ENCODE measurements at regions not wholly inside any gene's neighbourhood (a gene's known extent, or its start where the extent isn't known, plus 50 kb on each side); places are given as distances from the start of the nearest gene placed in this dataset.

GRCh38 chr10:4201866-4202825 lies 417.1 kb upstream of the KLF6 start:
- no peaks in the 10 kb centered on the region for H3K4me1 Mint-ChIP-seq
- ATAC-seq (ENCODE audit: low read depth) (no peak), DNase-seq (no peak)
- H3K9me3 Mint-ChIP-seq = no peaks in the 10 kb centered on the region
- no peak overlapping the region for H3K4me3 Mint-ChIP-seq
- POLR2A ChIA-PET = no interaction called here
- peaks cover 11% of the 10 kb centered on the region for H3K27me3 Mint-ChIP-seq
- H3K36me3 Mint-ChIP-seq = no peaks in the 10 kb centered on the region
- H3K27ac Mint-ChIP-seq = no peak overlapping the region

GRCh38 chr10:4199196-4199595 lies 414.2 kb upstream of the KLF6 start:
- Mint-ChIP-seq H3K36me3 (no peaks in the 10 kb centered on the region), H3K4me1 (no peaks in the 10 kb centered on the region), H3K27me3 (peaks cover 4% of the 10 kb centered on the region), H3K4me3 (no peak overlapping the region), H3K9me3 (no peaks in the 10 kb centered on the region), H3K27ac (no peak overlapping the region)
- POLR2A ChIA-PET = interaction anchor here (0.6 kb wide), 1 partner anchor 15 kb away, joined by 3 read pairs; no protein-coding TSS in a partner anchor
- DNase-seq (no peak), ATAC-seq (ENCODE audit: low read depth) (no peak)

DNA sequence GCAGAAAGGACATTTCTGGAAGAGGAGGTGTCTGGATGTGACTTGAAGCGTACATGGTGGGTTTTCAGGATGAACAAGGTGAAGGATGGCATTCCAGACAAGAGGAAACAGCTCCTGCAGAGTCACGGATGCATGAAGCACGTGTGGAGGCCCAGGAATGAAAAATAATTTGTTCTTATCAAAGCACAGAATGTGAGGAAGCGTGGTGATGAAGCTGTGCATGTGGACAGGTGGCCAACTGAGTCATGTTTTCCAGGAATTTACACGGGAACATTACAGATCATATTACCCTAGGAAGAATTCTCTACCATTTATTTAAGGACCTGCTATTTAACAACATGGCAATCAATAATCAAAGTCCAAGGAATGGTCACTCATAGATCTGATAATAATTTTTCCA lies 413.2 kb upstream of the KLF6 start:
- Mint-ChIP-seq H3K4me1 (no peaks in the 10 kb centered on the region), H3K27ac (no peak overlapping the region), H3K36me3 (peaks cover 1% of the 10 kb centered on the region), H3K9me3 (no peaks in the 10 kb centered on the region), H3K4me3 (no peak overlapping the region), H3K27me3 (peaks cover 4% of the 10 kb centered on the region)
- no peak for DNase-seq
- ATAC-seq (ENCODE audit: low read depth) = no peak
- POLR2A ChIA-PET = no interaction called here

- Mint-ChIP-seq H3K36me3 (peaks cover 1% of the 10 kb centered on the region), H3K9me3 (no peaks in the 10 kb centered on the region), H3K27me3 (peaks cover 4% of the 10 kb centered on the region), H3K4me3 (no peak overlapping the region), H3K4me1 (no peaks in the 10 kb centered on the region), H3K27ac (no peak overlapping the region)
- ATAC-seq (ENCODE audit: low read depth) (no peak), DNase-seq (no peak)
- POLR2A ChIA-PET = no interaction called here
These were observed 412.7 kb upstream of the KLF6 start for GRCh38 chr10:4197676-4198075.

DNA sequence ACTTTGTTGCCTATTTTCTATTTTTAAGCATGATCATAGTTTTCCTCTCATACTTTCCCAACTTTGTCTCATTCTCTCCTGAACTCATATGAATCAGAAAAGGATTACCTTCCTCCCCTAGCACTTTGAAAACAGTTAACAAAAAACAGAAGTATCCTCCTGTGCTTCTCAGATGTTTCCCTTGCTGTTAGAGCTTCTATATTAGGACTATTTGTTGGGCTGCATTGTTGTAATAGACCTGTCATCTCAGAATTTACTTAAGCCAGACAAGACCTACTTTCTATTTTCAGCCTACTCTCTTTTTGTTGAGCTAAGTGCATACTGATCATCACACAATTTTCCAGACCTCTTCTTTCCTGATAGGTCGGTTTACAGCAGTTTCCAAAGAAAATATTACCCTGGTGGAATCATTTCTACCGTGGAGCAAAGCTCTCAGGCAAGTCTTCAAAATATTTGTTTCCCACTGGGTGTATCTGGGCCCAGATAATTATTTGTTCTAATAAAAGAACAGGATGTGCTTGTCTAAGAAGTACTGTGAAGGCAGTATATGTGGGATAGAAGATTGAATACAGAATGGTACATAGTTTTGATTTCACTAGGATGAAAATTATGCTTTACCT lies 411.9 kb upstream of the KLF6 start:
- peaks cover 4% of the 10 kb centered on the region for H3K27me3 Mint-ChIP-seq
- DNase-seq (no peak), ATAC-seq (ENCODE audit: low read depth) (no peak)
- H3K9me3 Mint-ChIP-seq = no peaks in the 10 kb centered on the region
- no peak overlapping the region for H3K27ac Mint-ChIP-seq
- no peak overlapping the region for H3K4me3 Mint-ChIP-seq
- no peaks in the 10 kb centered on the region for H3K4me1 Mint-ChIP-seq
- peaks cover 1% of the 10 kb centered on the region for H3K36me3 Mint-ChIP-seq
- POLR2A ChIA-PET = no interaction called here

- DNase-seq (no peak), ATAC-seq (ENCODE audit: low read depth) (no peak)
- Mint-ChIP-seq H3K9me3 (no peaks in the 10 kb centered on the region), H3K4me3 (no peak overlapping the region), H3K27ac (no peak overlapping the region), H3K27me3 (peaks cover 4% of the 10 kb centered on the region), H3K4me1 (no peaks in the 10 kb centered on the region), H3K36me3 (peaks cover 3% of the 10 kb centered on the region)
- POLR2A ChIA-PET = no interaction called here
These were observed 411.2 kb upstream of the KLF6 start for GRCh38 chr10:4196183-4196582.

DNA sequence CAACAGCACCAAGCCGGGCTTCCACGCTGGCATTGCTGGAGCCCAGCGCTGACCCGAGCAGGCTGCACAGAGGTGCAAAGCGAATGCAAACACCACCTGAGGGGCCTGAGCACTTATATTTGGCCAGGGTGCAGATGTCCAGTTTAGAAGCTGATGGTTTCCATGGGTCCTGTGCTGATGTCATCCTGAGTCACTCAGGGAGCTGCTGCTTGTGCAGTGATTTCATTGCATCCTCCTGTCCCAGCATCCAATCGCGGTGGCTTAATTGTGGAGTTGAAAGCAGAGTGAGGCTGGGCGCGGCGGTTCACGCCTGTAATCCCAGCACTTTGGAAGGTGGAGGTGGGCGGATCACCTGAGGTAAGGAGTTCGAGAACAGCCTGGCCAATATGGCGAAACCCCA lies 410.2 kb upstream of the KLF6 start:
- H3K27me3 Mint-ChIP-seq = peaks cover 4% of the 10 kb centered on the region
- POLR2A ChIA-PET = no interaction called here
- ATAC-seq (ENCODE audit: low read depth) (no peak), DNase-seq (no peak)
- H3K36me3 Mint-ChIP-seq = peaks cover 3% of the 10 kb centered on the region
- no peak overlapping the region for H3K27ac Mint-ChIP-seq
- no peaks in the 10 kb centered on the region for H3K4me1 Mint-ChIP-seq
- H3K4me3 Mint-ChIP-seq = no peak overlapping the region
- H3K9me3 Mint-ChIP-seq = peaks cover 1% of the 10 kb centered on the region

DNA sequence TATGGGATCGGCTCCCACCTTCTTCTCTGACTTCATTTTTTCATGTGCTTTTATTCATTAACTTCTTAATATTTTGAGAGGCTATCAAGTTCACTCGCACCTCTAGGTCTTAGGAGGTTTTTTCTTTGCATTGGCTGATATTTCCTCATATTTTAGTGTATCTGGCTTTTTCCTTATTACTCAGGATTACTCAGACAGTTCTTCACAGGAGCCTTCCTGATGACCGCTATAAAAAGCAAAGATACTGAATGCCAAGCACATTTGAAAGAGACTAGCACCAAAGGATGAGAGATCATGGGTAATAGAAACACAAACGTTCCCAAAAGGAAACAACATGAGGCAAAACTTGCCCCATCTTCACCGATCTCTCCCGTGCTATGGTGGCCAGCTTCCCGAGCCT lies 409.2 kb upstream of the KLF6 start:
- POLR2A ChIA-PET = no interaction called here
- Mint-ChIP-seq H3K4me3 (no peak overlapping the region), H3K27me3 (peaks cover 4% of the 10 kb centered on the region), H3K4me1 (no peaks in the 10 kb centered on the region), H3K9me3 (peaks cover 4% of the 10 kb centered on the region), H3K27ac (no peak overlapping the region), H3K36me3 (peaks cover 3% of the 10 kb centered on the region)
- DNase-seq (no peak), ATAC-seq (ENCODE audit: low read depth) (no peak)

GRCh38 chr10:4191894-4192293 lies 406.9 kb upstream of the KLF6 start:
- no peak overlapping the region for H3K4me3 Mint-ChIP-seq
- H3K27me3 Mint-ChIP-seq = no peaks in the 10 kb centered on the region
- DNase-seq (no peak), ATAC-seq (ENCODE audit: low read depth) (no peak)
- peaks cover 3% of the 10 kb centered on the region for H3K36me3 Mint-ChIP-seq
- H3K4me1 Mint-ChIP-seq = peaks cover 3% of the 10 kb centered on the region
- peaks cover 4% of the 10 kb centered on the region for H3K9me3 Mint-ChIP-seq
- POLR2A ChIA-PET = no interaction called here
- no peak overlapping the region for H3K27ac Mint-ChIP-seq

- H3K27ac Mint-ChIP-seq = no peak overlapping the region
- H3K4me3 Mint-ChIP-seq = no peak overlapping the region
- no peaks in the 10 kb centered on the region for H3K27me3 Mint-ChIP-seq
- H3K9me3 Mint-ChIP-seq = peaks cover 4% of the 10 kb centered on the region
- peaks cover 3% of the 10 kb centered on the region for H3K36me3 Mint-ChIP-seq
- POLR2A ChIA-PET = no interaction called here
- H3K4me1 Mint-ChIP-seq = peaks cover 6% of the 10 kb centered on the region
- DNase-seq = no peak
- no peak for ATAC-seq (ENCODE audit: low read depth)
These were observed 406.3 kb upstream of the KLF6 start for GRCh38 chr10:4191354-4191753.

DNA sequence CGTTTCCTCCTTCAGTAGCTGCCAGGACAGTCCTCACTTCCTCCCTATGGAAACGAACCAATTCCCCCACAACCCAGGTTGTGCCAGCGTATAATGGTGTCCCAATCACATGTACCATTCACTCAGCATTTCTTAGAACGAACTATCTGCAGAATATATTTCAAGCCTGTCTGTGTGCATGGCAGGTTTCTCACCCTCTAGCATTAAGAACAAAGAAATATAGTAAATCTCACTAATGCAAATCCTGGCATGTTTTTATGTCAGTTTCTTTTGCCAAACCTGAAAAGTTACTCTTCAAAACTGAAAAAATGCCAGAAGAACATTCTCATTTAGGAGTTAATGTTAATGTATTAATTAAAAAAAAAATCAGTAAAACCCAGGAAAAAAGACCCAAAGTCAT lies 405.9 kb upstream of the KLF6 start:
- POLR2A ChIA-PET = no interaction called here
- no peaks in the 10 kb centered on the region for H3K27me3 Mint-ChIP-seq
- H3K9me3 Mint-ChIP-seq = peaks cover 4% of the 10 kb centered on the region
- ATAC-seq (ENCODE audit: low read depth) (no peak), DNase-seq (no peak)
- no peak overlapping the region for H3K4me3 Mint-ChIP-seq
- peaks cover 6% of the 10 kb centered on the region for H3K4me1 Mint-ChIP-seq
- H3K27ac Mint-ChIP-seq = no peak overlapping the region
- H3K36me3 Mint-ChIP-seq = peaks cover 3% of the 10 kb centered on the region

DNA sequence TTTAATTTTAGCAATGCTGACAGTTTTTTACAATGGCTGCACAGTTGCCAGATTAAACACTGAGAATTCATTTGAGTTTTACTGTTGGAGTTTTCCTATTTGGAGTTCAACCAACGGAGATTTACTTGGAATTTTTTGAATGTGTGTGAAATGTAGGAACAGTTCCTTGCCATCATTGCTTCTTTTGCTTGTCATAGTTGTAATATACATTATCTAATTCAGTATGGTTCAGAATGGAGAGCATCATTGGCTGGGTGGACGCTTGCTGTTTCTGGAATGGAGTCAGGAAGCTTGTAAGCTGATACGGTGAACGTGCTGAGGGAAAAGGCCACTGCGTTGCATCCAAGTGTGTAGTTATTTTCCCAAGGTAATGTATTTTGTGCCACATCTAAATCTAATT lies 404.3 kb upstream of the KLF6 start:
- H3K36me3 Mint-ChIP-seq = peaks cover 3% of the 10 kb centered on the region
- peaks cover 8% of the 10 kb centered on the region for H3K4me1 Mint-ChIP-seq
- POLR2A ChIA-PET = no interaction called here
- H3K4me3 Mint-ChIP-seq = no peak overlapping the region
- no peaks in the 10 kb centered on the region for H3K27me3 Mint-ChIP-seq
- H3K9me3 Mint-ChIP-seq = peaks cover 4% of the 10 kb centered on the region
- no peak overlapping the region for H3K27ac Mint-ChIP-seq
- ATAC-seq (ENCODE audit: low read depth) (no peak), DNase-seq (no peak)

DNA sequence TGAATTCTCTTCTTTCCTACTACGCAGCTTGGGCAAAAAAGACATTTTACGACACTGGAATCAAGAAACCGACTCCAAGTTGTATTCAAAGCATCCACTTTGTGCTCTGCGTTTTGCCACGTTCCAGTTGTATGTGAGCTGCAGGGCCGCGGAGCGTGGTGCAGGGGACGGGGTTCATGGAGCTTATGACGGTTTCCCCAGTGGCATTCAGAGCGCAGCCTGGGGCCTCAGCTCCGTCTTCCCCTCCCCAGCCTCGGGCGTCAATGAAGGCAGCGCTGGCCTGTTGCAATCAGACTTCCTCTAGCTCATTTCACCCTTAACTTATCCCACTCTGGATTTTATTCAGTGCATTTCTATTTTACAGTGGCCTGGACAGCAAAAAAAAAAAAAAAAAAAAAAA lies 403.4 kb upstream of the KLF6 start:
- H3K4me1 Mint-ChIP-seq = peaks cover 9% of the 10 kb centered on the region
- POLR2A ChIA-PET = no interaction called here
- H3K27me3 Mint-ChIP-seq = no peaks in the 10 kb centered on the region
- peaks cover 4% of the 10 kb centered on the region for H3K9me3 Mint-ChIP-seq
- DNase-seq = no peak
- peaks cover 1% of the 10 kb centered on the region for H3K36me3 Mint-ChIP-seq
- H3K27ac Mint-ChIP-seq = no peak overlapping the region
- H3K4me3 Mint-ChIP-seq = no peak overlapping the region
- no peak for ATAC-seq (ENCODE audit: low read depth)

- H3K4me1 Mint-ChIP-seq = peaks cover 13% of the 10 kb centered on the region
- no peak for ATAC-seq (ENCODE audit: low read depth)
- no peak overlapping the region for H3K4me3 Mint-ChIP-seq
- H3K36me3 Mint-ChIP-seq = peaks cover 1% of the 10 kb centered on the region
- peaks cover 5% of the 10 kb centered on the region for H3K9me3 Mint-ChIP-seq
- POLR2A ChIA-PET = no interaction called here
- H3K27me3 Mint-ChIP-seq = no peaks in the 10 kb centered on the region
- DNase-seq = no peak
- no peak overlapping the region for H3K27ac Mint-ChIP-seq
These were observed 402.0 kb upstream of the KLF6 start for GRCh38 chr10:4186849-4187540.
